ENCODE measurements at regions not wholly inside any gene's neighbourhood (a gene's known extent, or its start where the extent isn't known, plus 50 kb on each side); places are given as distances from the start of the nearest gene placed in this dataset.
"Not testable (repeated sequence)": the region's sequence is repeated elsewhere in the genome, so short reads cannot be mapped to it uniquely, and the experiment has no call there.

- no peak for DNase-seq
Measured at GRCh38 chr15:54840621-54841398, 355.9 kb downstream of the RSL24D1 start.

- DNase-seq: no peak
Measured at GRCh38 chr15:54839379-54839778, 357.4 kb downstream of the RSL24D1 start.

GRCh38 chr15:54836052-54836795 is 360.5 kb downstream of the RSL24D1 start:
- DNase-seq: no peak

- no peak for DNase-seq
Measured at GRCh38 chr15:54829821-54830220, 366.9 kb downstream of the RSL24D1 start.

- DNase-seq: no peak
Measured at GRCh38 chr15:54820811-54821210, 375.9 kb downstream of the RSL24D1 start.

GRCh38 chr15:54820098-54820497 is 376.6 kb downstream of the RSL24D1 start:
- no peak for DNase-seq

- no peak for DNase-seq
Measured at GRCh38 chr15:54816401-54816800, 380.3 kb downstream of the RSL24D1 start.

- no peak for DNase-seq
Measured at GRCh38 chr15:54815556-54815955, 381.2 kb downstream of the RSL24D1 start.

GRCh38 chr15:54812383-54812782 is 384.4 kb downstream of the RSL24D1 start:
- DNase-seq: no peak

- DNase-seq: no peak
Measured at GRCh38 chr15:54810496-54810895, 386.2 kb downstream of the RSL24D1 start.

- DNase-seq: no peak
Measured at GRCh38 chr15:54810031-54810430, 386.7 kb downstream of the RSL24D1 start.

- no peak for DNase-seq
Measured at GRCh38 chr15:54808321-54808720, 388.4 kb downstream of the RSL24D1 start.

GRCh38 chr15:54803987-54804386 is 392.8 kb downstream of the RSL24D1 start:
- no peak for DNase-seq

- DNase-seq: no peak
Measured at GRCh38 chr15:54803134-54803808, 393.5 kb downstream of the RSL24D1 start.

GRCh38 chr15:54792526-54792925 is 404.2 kb downstream of the RSL24D1 start:
- no peak for DNase-seq

- DNase-seq: no peak
Measured at GRCh38 chr15:54790693-54791092, 406.0 kb downstream of the RSL24D1 start.

GRCh38 chr15:54789376-54789775 is 407.4 kb downstream of the RSL24D1 start:
- no peak for DNase-seq

- not testable (repeated sequence) for DNase-seq
Measured at GRCh38 chr15:54781220-54781619, 415.5 kb downstream of the RSL24D1 start.

- DNase-seq: no peak
Measured at GRCh38 chr15:54779271-54779670, 417.5 kb downstream of the RSL24D1 start.

GRCh38 chr15:54776410-54776809 is 420.3 kb downstream of the RSL24D1 start:
- no peak for DNase-seq

- no peak for DNase-seq
Measured at GRCh38 chr15:54772663-54773062, 424.1 kb downstream of the RSL24D1 start.

- DNase-seq: not testable (repeated sequence)
Measured at GRCh38 chr15:54749461-54749860, 447.3 kb downstream of the RSL24D1 start.

- no peak for DNase-seq
Measured at GRCh38 chr15:54722342-54722986, 474.3 kb downstream of the RSL24D1 start.

Measured in NCI-H1092 (cell line).